Mucosa of descending colon (tissue), 3 donors: ENCODE measurements at regions not wholly inside any gene's neighbourhood (a gene's known extent, or its start where the extent isn't known, plus 50 kb on each side); places are given as distances from the start of the nearest gene placed in this dataset.
A peak's percentile ranks its signal among the peaks of the same experiment; 100 is the strongest.

Experiments
- ATAC-seq: fragments of 200-7000 bp; cut with Tn5 transposase; one replicate; pipeline ENCODE4 v1.9.1; 2020; ENCODE audit warnings: mild to moderate bottlenecking, moderate library complexity
- DNase-seq, 3 donors: peaks; one replicate each; pipeline ENCODE4 v3.0.0-alpha.2; 2020
- H3K36me3 ChIP-seq: fragments of 200-600 bp; one replicate; pipeline ENCODE4 v1.8.0; 2021; ENCODE audit warnings: low read depth, mild to moderate bottlenecking
- H3K4me1 ChIP-seq: fragments of 200-600 bp; one replicate; pipeline ENCODE4 v1.8.0; 2021; ENCODE audit warnings: low read depth, mild to moderate bottlenecking
- H3K4me3 ChIP-seq: fragments of 200-600 bp; one replicate; pipeline ENCODE4 v1.8.0; 2021; ENCODE audit warnings: mild to moderate bottlenecking
- H3K9me3 ChIP-seq: fragments of 200-600 bp; one replicate; pipeline ENCODE4 v1.8.0; 2021; ENCODE audit warnings: mild to moderate bottlenecking
- CTCF ChIP-seq: fragments of 200-600 bp; IDR thresholded peaks from one replicate; pipeline ENCODE4 v1.8.0; 2022; ENCODE audit warnings: antibody characterized with exemption, mild to moderate bottlenecking
- intact Hi-C, 2 donors: fragments of 100-400 bp; cut with DNase I in 1 of 2; cut with micrococcal nuclease in 1 of 2; formaldehyde crosslinking; loops; one replicate each; pipeline versions ENCODE4 v1.11.0 to v1.11.1; 2022; cut with DNase I, micrococcal nuclease
- donor health status: DM: no; HTN: no; CAD: no; lungs with moderate emphysema.
- donor health status: DM: no; HTN: no; CAD: no.
- donor health status: DM: no; HTN: yes; CAD: no.

GRCh38 chr11:10916665-10917064 lies 58.8 kb upstream of the ZBED5 start:
- ATAC-seq (peak; percentile 91), DNase-seq (no peak)
- intact Hi-C loops: no loop called here
- H3K4me3 ChIP-seq: no peak overlapping the region
- peaks cover 3% of the 10 kb centered on the region for H3K9me3 ChIP-seq
- no peaks in the 10 kb centered on the region for H3K36me3 ChIP-seq
- no peaks in the 10 kb centered on the region for H3K4me1 ChIP-seq
- no peak for TF ChIP-seq CTCF

GRCh38 chr11:10914050-10914449 lies 56.2 kb upstream of the ZBED5 start:
- intact Hi-C loops: no loop called here
- no peak for DNase-seq

GRCh38 chr11:10913075-10913474 lies 55.2 kb upstream of the ZBED5 start:
- intact Hi-C loops: no loop called here
- DNase-seq (no peak), ATAC-seq (no peak)
- Histone ChIP-seq H3K9me3 (peaks cover 3% of the 10 kb centered on the region), H3K4me1 (no peaks in the 10 kb centered on the region), H3K36me3 (no peaks in the 10 kb centered on the region), H3K4me3 (no peak overlapping the region)
- TF ChIP-seq CTCF: no peak

More at GRCh38 chr11:10914050-10914449, 56.2 kb upstream of the ZBED5 start:
- ATAC-seq: no peak
- no peak for TF ChIP-seq CTCF
- Histone ChIP-seq H3K4me3 (no peak overlapping the region), H3K36me3 (no peaks in the 10 kb centered on the region), H3K9me3 (peaks cover 3% of the 10 kb centered on the region), H3K4me1 (no peaks in the 10 kb centered on the region)

GRCh38 chr11:10911907-10912306 lies 54.1 kb upstream of the ZBED5 start:
- no peaks in the 10 kb centered on the region for H3K4me1 ChIP-seq
- H3K9me3 ChIP-seq: no peaks in the 10 kb centered on the region
- ATAC-seq: no peak
- no peak overlapping the region for H3K4me3 ChIP-seq
- DNase-seq: no peak
- no peaks in the 10 kb centered on the region for H3K36me3 ChIP-seq
- intact Hi-C loops: no loop called here
- no peak for TF ChIP-seq CTCF

GRCh38 chr11:10909141-10909883 lies 51.5 kb upstream of the ZBED5 start:
- ATAC-seq (peak; percentile 78), DNase-seq (no peak)
- no peaks in the 10 kb centered on the region for H3K36me3 ChIP-seq
- TF ChIP-seq CTCF: no peak
- intact Hi-C loops: no loop called here
- no peaks in the 10 kb centered on the region for H3K9me3 ChIP-seq
- H3K4me3 ChIP-seq: no peak overlapping the region
- no peaks in the 10 kb centered on the region for H3K4me1 ChIP-seq
